ENCODE measurements at regions not wholly inside any gene's neighbourhood (a gene's known extent, or its start where the extent isn't known, plus 50 kb on each side); places are given as distances from the start of the nearest gene placed in this dataset.

- TF ChIP-seq EZH2 (IDR thresholded peaks at IDR 0.05; ENCODE audit: borderline replicate concordance, control insufficient read depth, low read depth, low read length) = no peak
- TF ChIP-seq PKNOX1 (IDR thresholded peaks at IDR 0.05) = no peak
- no peak for TF ChIP-seq POLR2AphosphoS5 (IDR thresholded peaks at IDR 0.05; ENCODE audit: low read length)
Measured at GRCh38 chr12:4206470-4206869, 67.1 kb upstream of the CCND2 start.
